Hematopoietic multipotent progenitor cell treated with erythropoietin and hydrocortisone succinate and interleukin-3 and kit ligand, for 8 days (in vitro differentiated cells): ENCODE measurements at regions not wholly inside any gene's neighbourhood (a gene's known extent, or its start where the extent isn't known, plus 50 kb on each side); places are given as distances from the start of the nearest gene placed in this dataset.

Experiments
- DNase-seq: peaks from one replicate; pipeline ENCODE4 v3.0.0-alpha.2; 2015

DNA sequence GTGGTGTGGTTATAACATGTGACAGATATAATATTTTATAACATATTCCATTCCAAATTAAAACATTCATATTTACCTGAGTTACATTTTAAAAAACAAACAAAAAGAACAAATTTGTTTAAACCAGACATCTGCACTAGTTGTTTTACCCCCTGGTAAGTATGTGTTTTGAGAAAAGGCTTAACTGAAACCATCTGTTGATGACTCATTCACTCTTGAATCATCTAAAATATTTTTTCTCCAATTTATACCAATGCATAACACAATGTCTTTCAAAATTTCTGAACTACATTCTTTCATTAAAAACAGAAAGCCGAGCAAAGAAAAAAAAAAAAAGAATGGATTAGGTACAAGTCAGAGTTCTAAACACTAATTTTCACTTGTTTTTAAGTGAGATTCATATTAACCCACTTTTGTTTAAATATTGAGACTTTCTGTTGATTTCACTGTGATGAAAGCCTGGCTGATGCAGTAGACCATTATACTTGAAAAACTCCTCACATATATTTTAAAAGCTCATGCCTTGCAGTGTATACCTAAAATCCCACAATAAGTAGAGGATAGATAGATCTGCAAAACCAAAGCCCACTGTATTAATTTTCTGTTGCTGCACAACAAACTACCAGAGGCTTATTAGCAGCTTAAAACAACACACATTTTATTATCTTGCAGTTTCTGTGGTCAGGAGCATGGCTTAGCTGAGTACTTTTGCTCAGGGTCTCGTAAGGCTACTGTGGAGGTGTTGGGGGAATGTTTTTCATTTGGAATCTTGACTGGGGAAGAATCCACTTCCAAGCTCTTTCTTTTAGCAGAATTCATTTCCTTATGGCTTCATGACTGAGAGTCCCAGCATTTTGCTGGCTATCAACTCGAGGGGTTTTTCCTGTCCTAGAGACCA lies 221.5 kb downstream of the PCDH18 start:
- no peak for DNase-seq

DNA sequence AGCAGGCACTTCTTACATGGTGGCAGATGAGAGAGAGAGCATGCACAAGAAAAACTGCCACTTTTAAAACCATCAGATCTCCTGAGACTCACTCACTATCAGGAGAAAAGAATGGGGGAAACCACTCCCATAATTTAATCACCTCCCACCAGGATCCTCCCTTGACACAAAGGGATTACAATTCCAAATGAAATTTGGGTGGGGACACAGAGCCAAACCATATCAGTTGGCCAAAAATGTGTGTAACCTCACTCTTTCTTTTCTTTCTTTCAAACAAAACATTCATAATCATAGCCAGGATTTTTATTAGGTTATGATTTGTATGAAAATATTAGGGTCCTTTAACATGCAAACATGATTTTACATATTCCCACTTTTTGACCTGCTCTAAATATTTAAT lies 222.1 kb downstream of the PCDH18 start:
- no peak for DNase-seq

DNA sequence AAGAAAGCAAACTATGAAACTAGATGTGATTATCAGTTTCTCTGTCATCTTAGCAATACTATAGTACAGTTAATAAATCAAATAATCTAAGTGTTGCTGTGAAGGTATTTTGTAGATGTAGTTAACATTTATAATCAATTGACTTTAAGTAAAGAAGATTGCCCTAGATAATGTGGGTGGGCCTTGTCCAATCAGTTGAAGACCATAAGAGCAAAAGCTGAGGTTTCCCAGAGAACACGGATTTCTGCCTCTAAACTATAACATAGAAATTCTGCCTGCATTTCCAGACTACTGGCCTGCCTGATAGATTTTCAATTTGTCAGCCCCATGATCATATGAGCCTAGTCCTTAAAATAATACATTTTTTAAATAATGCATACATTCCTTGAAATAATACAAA lies 222.9 kb downstream of the PCDH18 start:
- no peak for DNase-seq

DNA sequence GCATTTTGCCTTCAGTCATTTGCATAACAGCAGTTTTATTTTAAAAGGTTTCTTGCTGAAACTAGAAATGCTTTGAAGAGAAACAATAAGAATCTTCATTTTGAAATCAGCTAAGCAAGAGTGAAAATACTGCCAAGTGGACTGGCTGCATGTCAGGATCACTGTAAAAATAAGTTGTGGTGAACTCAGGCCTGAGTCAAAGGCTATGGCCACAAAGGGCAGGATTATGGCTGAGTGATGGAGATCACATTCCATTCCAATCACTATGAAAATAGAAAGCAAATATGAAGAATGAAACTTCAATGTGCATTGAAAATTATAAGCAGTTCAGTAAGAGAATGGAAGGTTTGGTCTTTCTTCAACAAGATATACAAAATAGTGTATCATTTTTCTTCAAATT lies 224.5 kb downstream of the PCDH18 start:
- DNase-seq, result no peak

DNA sequence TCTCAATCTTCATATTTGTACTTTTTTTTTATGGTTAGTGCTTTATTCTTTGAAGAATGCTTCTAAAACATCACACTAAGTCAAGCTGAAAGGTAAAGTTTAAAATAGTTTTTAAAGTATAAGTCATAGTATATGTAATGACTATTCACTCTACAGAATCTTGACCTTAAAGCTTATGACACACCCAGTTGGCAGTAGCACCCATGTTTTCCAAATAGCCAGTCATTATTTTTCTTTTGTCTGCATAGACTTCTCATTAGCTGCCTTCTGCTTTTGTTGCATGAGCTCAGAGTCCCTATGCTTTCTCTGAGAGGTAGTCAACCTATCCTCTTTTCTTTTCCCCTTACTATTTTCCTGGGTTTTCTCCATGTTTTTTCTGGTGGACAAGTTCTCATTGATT lies 231.5 kb downstream of the PCDH18 start:
- no peak for DNase-seq

DNA sequence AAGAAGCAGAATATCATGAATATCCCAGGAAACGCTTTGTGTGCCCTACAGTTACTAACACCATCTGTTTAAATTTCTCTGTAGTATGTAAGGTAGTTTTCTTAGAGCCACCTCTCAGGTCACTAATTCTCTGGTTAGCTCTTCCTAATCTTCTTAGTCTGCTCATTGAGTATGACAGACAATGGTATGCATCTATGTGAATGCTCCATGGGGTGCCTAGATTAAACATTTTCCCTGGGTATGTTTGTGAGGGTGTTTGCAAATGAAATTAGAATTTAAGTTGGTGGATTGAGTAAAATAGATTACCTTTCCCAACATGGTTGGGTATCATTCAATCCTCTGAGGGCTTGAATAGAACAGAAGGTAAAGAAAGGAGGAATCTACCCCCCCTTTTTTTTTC lies 233.0 kb downstream of the PCDH18 start:
- DNase-seq, result no peak

DNA sequence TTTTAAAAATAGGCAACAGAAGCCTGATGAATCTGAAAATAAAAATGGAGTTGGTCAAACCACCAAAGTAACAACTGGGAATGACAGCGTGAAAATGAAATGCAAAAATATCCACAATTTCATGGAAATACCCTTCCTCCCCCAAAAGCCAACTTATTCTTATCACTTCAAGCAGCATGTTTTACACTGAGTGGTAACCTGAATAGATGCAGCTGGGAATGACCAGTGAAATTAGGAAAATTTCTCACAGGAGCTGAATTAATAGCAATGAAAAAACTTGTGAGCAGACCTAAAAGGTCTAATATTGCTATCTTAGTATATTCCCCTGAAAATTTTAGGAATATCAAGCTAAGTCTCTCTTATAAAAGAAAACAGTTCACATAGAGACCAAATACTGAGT lies 239.0 kb downstream of the PCDH18 start:
- DNase-seq, result no peak

DNA sequence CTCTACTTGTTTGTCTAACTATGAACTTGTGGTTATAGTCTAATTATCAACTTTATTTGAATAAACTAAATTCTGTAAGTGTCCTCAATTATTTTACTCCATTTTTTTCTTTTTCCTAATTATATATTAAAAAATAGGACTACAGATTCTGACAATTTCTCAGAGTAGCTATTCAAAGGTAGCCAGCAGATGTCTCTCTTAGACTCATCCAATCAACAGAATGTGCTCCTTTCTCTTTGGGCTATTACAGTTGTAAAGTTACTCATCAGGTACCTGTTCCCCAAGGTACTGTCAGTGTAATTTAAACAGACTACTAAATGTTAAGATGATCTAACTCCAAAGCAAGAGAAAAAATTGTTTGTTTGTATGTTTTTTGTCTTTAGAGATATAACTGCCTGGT lies 248.6 kb downstream of the PCDH18 start:
- no peak for DNase-seq

DNA sequence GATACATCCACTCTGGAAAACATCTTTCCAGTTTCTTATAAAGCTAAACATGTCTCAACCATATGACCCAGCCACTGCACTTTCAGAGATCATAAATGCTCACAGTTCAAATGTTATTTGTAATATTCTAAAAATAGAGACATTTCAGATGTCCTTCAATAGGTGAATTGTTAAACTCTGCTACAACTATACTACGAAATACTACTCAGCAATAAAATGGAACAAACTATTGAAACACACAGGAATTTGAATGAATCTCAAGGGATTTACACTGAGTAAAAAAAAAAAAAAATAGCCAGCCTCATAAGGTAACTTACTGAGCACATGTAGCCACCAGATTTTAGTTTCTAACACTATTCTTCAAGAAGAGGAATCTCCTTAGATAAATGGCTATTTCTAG lies 253.9 kb downstream of the PCDH18 start:
- DNase-seq, result no peak

DNA sequence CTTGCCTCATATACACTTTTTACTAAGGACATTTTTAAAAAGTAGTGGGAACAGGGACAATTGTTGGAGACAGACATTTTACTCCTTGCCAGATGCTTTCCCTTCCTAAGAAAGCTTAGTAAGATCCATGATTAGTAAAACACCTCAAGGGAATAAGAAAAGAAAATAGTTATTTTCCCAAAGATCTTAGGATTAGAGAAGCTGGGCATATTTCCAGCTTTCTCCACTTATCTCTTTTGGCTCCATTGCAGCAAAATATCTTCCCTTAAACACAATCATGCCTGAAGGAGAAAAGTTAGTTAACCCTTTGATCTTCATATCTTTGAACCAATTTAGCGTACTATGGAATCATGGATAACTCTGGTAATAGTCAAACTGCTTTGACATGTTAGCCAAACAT lies 257.9 kb downstream of the PCDH18 start:
- no peak for DNase-seq

DNA sequence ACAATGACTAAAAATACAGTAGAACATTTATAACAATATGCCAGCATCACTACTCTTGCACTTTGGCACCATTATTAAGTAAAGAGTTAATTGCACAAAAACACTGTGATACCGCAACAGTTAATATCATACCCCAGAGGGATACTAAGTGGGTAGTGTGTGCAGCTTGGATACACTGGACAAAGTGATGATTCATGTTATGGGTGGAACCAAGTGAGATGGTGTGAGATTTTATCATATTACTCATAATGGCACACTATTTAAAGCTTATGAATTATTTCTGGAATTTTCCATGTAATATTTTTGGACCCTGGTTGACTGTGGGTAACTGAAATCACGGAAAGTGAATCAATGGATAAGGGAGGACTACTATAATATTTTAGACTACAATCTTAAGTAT lies 265.3 kb downstream of the PCDH18 start:
- no peak for DNase-seq

DNA sequence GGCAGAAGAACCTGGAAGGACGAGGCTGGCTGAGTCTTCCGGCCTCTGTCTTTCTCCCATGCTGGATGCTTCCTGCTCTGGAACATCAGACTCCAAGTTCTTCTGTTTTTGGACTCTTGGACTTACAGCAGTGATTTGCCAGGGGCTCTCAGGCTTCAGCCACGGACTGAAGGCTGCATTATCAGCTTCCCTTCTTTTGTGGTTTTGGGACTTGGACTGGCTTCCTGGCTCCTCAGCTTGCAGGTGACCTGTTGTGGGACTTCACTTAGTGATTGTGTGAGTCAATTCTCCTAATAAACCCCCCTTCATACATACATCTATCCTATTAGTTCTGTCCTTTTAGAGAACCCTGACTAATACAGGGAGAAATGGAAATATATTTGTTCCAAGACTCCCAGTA lies 265.8 kb downstream of the PCDH18 start:
- DNase-seq, result no peak

DNA sequence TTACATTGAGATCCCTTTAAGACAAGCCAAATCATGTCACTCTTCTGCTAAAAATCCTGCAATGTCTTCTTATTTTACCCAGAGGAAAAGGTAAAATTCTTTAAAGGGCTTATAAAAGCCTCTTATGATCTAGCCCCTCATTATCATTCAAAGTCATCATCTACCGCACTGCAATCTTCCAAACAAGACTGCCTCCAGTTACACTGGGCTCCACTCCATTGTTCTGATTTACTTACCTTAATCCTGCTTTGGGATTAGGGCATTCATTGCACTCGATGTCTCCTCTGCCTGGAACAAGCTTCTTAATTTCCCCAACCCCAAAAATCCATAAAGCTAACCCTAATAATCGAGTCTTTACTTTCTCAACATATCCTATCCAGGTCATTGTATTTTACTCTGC lies 269.1 kb downstream of the PCDH18 start:
- DNase-seq, result no peak

DNA sequence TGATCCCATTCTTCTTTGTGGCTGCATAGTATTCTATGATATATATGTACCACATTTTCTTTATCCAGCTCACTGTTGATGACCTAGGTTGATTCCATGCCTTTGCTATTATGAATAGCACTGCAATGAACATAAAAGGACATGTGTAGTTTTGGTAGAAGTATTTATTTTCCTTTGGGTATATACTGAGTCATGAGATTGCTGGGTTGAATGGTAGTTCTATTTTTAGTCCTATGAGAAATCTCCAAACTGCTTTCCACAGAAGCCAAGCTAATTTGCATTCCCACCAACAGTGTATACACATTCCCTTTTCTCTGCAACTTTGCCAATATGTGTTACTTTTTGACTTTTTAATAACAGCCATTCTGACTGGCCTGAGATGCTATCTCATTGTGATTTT lies 278.3 kb downstream of the PCDH18 start:
- DNase-seq, result no peak

DNA sequence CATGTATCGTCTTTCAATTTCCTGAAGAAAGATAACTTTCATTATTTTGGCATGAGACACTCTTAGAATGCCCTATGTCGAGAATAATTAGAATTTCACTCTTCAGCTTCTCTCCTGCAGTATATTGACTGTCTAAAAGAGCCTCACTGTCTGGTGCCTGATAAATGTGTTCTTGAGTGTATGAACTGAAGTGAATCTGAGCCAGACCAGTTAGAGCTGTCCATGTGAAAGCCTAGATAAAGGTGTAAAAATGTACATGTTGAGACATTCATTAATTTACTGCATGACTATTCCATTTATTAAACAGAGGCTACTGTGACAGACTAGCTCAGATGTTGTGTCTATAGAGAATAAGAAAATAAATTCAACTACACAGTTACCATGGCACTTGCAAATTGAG lies 283.2 kb downstream of the PCDH18 start:
- DNase-seq, result no peak

DNA sequence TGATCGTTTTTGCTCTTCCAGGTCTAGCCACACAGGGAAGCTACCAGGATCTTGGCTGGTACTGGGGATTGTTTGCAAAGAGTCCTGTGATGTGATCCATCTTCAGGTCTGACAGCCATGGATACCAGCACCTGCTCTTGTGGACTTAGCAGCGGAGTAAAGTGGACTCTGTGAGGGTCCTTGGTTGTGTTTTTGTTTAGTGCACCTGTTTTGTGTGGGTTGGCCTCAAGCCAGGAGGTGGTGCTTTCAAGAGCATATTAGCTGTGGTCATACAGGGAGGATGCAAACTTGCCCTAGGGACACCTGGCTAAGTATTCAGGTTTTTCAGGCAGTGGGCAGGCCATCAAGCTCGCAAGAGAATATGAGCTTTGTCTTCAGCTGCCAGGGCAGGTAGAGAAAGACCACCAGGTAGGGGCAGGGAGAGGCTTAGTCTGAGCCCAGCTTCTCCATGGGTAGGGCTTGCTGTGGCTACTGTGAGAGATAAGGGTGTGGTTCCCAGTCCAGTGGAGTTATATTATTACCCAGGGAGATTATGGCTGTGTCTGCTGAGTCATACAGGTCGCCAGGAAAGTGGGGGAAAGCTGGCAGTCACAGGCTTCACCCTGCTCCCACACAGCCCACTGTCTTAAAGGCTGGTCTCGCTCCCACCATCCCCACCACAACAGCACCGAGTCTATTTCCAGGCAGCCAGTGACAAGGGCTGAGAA lies 293.7 kb downstream of the PCDH18 start:
- no peak for DNase-seq

DNA sequence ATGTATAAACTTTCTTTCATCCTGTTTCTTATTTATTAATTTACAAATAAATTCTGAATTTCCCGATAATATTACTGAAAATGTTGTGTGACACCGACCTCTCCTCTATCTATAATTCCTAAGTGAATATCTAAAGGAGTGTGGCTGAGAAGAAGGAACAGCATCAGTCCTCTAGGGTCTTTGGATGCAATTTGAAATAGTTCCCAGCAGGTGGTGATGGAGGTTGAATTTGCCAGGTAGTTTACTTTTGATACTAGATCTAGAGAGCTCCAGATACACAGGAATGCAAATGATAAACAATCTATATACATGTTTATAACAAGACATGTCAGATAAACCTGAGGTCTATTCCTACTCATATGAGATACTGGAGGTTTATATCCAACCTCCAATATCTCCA lies 305.4 kb downstream of the PCDH18 start:
- DNase-seq, result no peak

DNA sequence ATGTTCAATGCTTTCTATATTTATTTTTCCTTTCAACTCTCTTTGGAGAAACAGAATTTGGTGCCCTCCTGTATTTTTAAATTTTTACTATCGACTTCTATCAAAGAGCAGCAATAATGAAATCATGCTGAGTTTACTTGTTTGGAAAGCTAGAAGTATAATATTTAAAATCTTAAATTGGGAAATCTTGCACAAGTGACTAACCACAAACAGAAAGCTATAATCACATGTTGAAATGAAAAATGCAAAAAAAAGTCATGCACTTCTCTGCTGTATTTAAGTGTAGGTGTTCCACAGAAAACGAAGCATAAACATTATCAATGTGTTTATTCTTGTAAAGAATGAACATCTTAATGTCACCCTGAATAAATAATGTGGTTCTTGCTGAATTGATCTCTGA lies 306.1 kb downstream of the PCDH18 start:
- DNase-seq, result no peak

DNA sequence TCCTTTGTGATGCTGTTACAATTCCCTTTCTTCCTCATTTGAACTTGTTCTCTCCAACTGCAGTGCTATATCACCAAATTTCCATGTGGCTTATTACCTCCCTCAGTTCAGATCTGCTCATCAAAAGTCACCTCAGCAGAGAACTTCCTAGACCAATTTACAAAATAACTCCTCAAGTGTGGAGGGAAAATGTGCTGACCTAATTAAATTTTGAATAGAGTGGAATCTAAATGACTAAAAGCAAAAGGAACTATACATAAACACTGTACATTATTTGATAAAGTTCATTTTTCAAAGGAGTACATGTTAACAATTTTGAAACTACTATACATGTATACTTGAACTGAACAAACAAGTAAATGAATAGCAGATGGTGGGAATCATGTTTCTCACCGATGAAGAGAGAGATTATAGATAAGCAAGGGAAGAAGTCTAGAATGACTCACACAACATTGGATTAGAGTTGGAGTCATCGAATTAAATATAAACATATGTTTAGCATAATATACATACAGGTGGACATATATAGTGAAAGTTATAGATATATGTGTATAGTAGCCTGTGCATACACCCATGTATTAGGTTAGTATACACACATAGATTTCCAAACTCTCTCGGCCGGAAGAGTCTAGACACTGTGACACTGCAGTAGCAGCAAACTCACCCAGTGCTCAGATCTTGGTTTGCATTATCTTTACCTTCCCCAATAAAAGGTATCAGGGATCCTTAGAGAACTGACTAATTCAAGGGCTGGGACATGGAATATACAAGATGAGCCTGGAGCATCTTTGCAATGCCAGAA lies 318.7 kb downstream of the PCDH18 start:
- DNase-seq, result no peak

DNA sequence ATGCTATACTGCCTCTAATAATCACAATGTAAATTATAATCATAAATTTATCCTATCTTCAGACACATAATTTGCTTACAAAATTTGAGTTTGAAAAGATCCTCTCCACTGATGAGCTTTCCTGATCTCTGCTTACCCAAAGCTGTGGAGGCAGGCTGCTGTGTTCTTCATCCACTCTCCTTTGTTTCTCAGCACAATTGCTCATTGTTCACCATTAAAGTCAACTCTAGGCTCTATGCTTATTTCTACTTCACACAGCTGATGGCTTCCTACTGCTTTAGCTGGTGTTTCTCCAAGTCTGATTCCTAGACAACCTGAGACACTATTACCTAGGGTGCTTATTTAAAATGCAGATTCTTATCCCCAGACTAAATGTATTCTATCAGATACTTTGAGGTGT lies 319.7 kb downstream of the PCDH18 start:
- no peak for DNase-seq

DNA sequence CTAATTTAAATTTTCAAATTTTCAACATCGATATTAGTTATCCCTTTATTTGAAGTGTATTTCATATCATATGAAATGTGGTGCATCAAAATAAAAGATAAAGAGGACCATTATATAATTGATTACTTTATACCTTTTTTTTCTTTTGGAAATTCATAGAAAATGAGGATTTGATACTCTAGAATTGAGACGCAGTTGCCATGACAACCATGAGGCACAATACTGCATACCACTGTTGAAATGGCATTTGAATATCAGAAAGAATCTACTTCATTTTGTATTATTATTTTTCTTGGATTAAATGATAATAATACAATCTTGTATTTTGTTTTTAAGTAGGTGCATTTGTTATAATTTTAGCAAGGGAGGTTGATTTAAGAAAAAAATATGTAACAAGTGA lies 323.1 kb downstream of the PCDH18 start:
- no peak for DNase-seq

DNA sequence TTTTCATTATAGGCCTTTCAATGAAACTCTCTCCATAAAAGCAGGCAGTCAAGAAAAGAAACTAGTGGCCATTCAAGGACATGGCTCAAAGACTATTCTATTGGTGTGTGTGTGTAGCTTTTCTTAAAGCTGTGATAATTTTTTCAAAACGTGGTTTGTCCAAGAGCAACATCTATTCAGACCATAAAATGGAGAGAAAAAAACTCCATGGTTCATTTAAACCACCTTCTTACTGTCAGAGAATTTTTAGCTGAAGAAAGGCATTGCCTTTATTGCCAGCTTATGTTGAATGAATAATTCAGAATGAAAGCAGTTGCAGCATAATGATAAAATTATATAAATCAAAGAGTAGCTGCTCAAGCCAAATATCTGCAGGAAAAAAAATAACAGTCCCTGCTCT lies 325.5 kb downstream of the PCDH18 start:
- DNase-seq, result no peak

DNA sequence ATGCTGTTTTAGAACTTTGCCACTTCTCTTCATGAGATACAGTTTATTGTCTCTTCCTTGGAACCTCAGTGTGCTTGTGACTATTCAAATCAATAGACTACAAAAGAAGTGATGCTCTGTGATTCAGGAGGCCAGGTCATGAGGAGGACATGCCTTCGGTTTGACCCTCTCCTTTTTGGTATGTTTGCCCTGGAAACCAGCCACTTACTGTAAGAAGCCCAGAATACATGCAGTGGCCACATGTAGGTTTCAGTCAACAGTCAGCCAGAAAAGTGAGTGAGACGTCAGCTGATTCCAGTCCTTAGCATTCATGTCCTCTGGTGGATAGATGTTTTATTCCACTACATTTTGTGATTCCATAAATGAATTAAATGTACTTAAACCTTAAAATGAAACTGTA lies 328.7 kb downstream of the PCDH18 start:
- no peak for DNase-seq

DNA sequence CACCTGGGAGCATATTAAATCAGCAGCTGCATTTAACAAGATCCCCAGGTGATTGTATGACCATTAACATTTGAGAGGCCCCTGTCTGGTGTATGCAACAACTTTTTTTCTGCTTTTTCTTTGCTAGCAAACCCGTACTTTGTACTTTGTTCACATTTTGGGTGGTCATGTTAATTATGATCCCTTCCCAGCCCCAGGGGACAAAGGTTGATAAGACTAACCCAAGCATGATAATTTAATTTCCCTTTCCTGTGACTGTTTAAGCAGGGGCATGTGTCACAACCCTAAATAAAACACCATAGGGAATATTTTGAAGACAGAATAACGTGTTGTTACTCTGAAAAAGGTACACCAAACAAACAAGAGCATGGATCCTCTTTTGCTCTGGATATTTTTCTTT lies 332.0 kb downstream of the PCDH18 start:
- DNase-seq, result no peak
